Lower lobe of right lung (tissue), 2 donors: ENCODE measurements at regions not wholly inside any gene's neighbourhood (a gene's known extent, or its start where the extent isn't known, plus 50 kb on each side); places are given as distances from the start of the nearest gene placed in this dataset.

Experiments used
- ATAC-seq, 2 donors: fragments of 200-7000 bp; cut with Tn5 transposase; one replicate each; pipeline ENCODE4 v1.9.1; 2020 to 2022; ENCODE audit warnings: mild to moderate bottlenecking in 2 of 2, moderate library complexity in 2 of 2
- DNase-seq: peaks from one replicate; pipeline ENCODE4 v3.0.0-alpha.2; 2020
- H3K27ac ChIP-seq: fragments of 200-600 bp; one replicate; pipeline ENCODE4 v1.8.0; 2022
- H3K27me3 ChIP-seq: fragments of 200-600 bp; one replicate; pipeline ENCODE4 v1.8.0; 2022; ENCODE audit warnings: low read depth
- H3K36me3 ChIP-seq: fragments of 200-600 bp; one replicate; pipeline ENCODE4 v1.8.0; 2022; ENCODE audit warnings: mild to moderate bottlenecking
- H3K4me1 ChIP-seq: fragments of 200-600 bp; one replicate; pipeline ENCODE4 v1.8.0; 2022
- H3K4me3 ChIP-seq: fragments of 200-600 bp; one replicate; pipeline ENCODE4 v1.8.0; 2022; ENCODE audit warnings: mild to moderate bottlenecking
- H3K9me3 ChIP-seq: fragments of 200-600 bp; one replicate; pipeline ENCODE4 v1.8.0; 2022
- CTCF ChIP-seq: fragments of 200-600 bp; IDR thresholded peaks from one replicate; pipeline ENCODE4 v1.8.0; 2022; ENCODE audit warnings: antibody characterized with exemption, mild to moderate bottlenecking
- intact Hi-C: fragments of 100-400 bp; cut with DNase I; formaldehyde crosslinking; loops from one replicate; pipeline ENCODE4 v1.11.0; 2022
- donor health status: DM: no; HTN: yes; CAD: no; lungs with severe emphysema.

- Histone ChIP-seq H3K4me1 (no peaks in the 10 kb centered on the region), H3K4me3 (no peak overlapping the region), H3K27ac (no peak overlapping the region), H3K9me3 (no peaks in the 10 kb centered on the region), H3K36me3 (no peaks in the 10 kb centered on the region), H3K27me3 (no peaks in the 10 kb centered on the region)
- no peak for TF ChIP-seq CTCF
- ATAC-seq (no peak), DNase-seq (no peak)
- intact Hi-C loops = no loop called here
Measured at GRCh38 chr2:105577762-105578161, 166.9 kb upstream of the NCK2 start.

DNA sequence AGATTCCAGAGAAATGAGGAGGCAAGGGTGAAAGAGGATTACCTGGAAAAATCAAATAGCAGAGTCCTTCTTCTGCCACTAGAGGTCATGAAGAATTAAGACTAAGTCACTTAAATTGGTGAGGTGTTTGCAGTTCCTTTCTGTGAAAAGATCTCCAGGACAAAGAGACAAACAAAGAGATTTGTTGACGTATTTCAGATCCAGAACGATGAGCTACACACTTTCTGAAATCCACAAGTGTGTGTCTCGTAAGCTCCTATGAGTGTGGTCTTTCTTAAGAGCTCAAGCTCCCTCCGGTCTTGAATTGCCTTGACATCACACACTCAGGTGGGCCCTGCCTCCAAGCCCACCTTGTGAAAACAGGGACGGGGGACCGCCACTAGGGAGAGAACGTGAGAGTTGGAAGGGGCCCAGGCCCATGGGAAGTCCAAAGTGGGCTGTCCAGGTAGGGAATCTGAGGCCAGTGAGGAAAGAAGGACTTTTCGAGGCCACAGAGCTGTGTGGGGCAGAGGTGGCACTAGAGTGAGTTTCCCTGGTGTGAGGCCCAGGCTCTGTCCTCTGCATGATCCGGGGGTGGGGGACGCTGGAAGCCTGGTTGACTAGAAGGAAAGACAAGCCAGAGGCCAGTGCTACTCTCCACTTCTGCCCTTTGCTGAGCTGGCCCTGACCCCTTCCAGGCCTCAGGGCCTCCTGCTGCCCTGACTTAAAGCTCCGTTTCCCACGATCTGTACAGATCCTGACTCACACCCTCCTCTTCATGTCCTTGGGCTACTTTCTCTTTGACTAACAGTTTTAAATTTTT lies 168.1 kb upstream of the NCK2 start:
- no peaks in the 10 kb centered on the region for H3K4me1 ChIP-seq
- peak; percentile 40 for TF ChIP-seq CTCF
- no peak overlapping the region for H3K4me3 ChIP-seq
- H3K36me3 ChIP-seq = no peaks in the 10 kb centered on the region
- DNase-seq (no peak), ATAC-seq (peak in 1 of 2 donors; percentile 37)
- no peaks in the 10 kb centered on the region for H3K9me3 ChIP-seq
- intact Hi-C loops = no loop called here
- no peak overlapping the region for H3K27ac ChIP-seq
- H3K27me3 ChIP-seq = no peaks in the 10 kb centered on the region

GRCh38 chr2:105576050-105576439 lies 168.7 kb upstream of the NCK2 start:
- no peak for TF ChIP-seq CTCF
- H3K27me3 ChIP-seq = no peaks in the 10 kb centered on the region
- H3K9me3 ChIP-seq = no peaks in the 10 kb centered on the region
- no peak overlapping the region for H3K4me3 ChIP-seq
- no peak for ATAC-seq
- no peaks in the 10 kb centered on the region for H3K36me3 ChIP-seq
- H3K27ac ChIP-seq = no peak overlapping the region
- no peak for DNase-seq
- intact Hi-C loops = no loop called here
- no peaks in the 10 kb centered on the region for H3K4me1 ChIP-seq

DNA sequence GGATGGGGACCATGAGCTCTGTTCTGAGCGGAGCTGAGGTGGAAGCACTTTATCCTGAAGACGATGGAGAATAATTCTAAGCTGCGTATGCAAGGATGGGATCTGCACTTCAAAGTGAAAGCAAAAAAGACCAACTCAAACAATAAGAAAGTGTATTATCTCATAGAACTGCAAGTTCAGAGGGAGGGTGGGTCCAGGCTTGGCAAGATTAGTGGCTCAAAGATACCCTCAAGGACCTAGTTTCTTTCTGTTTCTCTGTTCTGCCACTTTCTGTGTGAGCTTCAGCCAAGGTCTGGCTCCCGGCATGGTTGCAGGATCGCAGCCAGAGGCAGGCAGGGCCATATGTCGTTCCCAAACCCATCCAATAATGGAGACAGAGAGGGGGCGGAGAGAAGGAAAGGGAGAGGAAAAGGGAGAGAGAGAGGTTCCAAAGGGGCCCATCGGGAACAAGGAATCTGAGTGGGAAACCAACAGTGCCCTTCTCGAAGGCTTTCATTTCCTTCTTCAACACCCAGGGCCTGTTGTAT lies 169.2 kb upstream of the NCK2 start:
- H3K36me3 ChIP-seq = no peaks in the 10 kb centered on the region
- intact Hi-C loops = no loop called here
- TF ChIP-seq CTCF = no peak
- no peak for ATAC-seq
- H3K9me3 ChIP-seq = no peaks in the 10 kb centered on the region
- H3K4me3 ChIP-seq = no peak overlapping the region
- no peaks in the 10 kb centered on the region for H3K4me1 ChIP-seq
- H3K27me3 ChIP-seq = no peaks in the 10 kb centered on the region
- H3K27ac ChIP-seq = peak overlapping the region; percentile 6
- DNase-seq = no peak

- Histone ChIP-seq H3K27ac (no peak overlapping the region), H3K27me3 (no peaks in the 10 kb centered on the region), H3K4me1 (no peaks in the 10 kb centered on the region), H3K9me3 (no peaks in the 10 kb centered on the region), H3K4me3 (no peak overlapping the region), H3K36me3 (no peaks in the 10 kb centered on the region)
- no peak for DNase-seq
- ATAC-seq = no peak
- intact Hi-C loops = no loop called here
- TF ChIP-seq CTCF = no peak
Measured at GRCh38 chr2:105574796-105575344, 169.8 kb upstream of the NCK2 start.
